ENCODE measurements at regions not wholly inside any gene's neighbourhood (a gene's known extent, or its start where the extent isn't known, plus 50 kb on each side); places are given as distances from the start of the nearest gene placed in this dataset.
"Not testable (repeated sequence)": the region's sequence is repeated elsewhere in the genome, so short reads cannot be mapped to it uniquely, and the experiment has no call there.

DNA sequence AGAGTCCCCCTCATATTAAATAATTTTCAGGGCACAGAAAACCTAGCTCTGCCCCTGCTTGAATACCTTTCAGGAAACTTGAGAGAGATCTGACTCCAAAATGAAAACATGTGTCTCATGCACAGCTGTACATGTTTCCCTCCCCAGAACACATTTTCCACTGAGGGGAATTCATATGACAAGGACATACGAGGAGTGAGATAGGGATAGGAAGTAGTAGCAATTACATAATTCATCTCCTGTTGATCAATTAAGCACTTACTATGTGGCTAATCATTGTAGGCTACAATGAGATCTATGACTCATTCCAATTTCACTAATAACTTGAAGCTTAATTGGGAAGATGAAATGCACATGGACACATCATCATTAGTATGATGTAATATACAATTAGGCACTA lies 302.1 kb downstream of the PCDH11X start:
- no CpG with 5 or more reads among the region's 1 CpG for WGBS (ENCODE audit: insufficient coverage)
- H3K4me3 Mint-ChIP-seq; H3K4me1 Mint-ChIP-seq; H3K27me3 ChIP-seq (ENCODE audit: control insufficient read depth in 2 of 2, insufficient read depth in 2 of 2, low read length in 2 of 2); H3K36me3 Mint-ChIP-seq; H3K27ac ChIP-seq (ENCODE audit: low read depth in 1 of 2, low read length in 2 of 2); H3K36me3 ChIP-seq (replicated peaks in 1 of 2; ENCODE audit: control insufficient read depth in 1 of 2, insufficient read depth in 2 of 2, low read length in 2 of 2); H2AFZ ChIP-seq (ENCODE audit: insufficient read depth, low read depth, low read length, poor library complexity, severe bottlenecking); DNase-seq; H3K9me3 Mint-ChIP-seq; H4K20me1 ChIP-seq (ENCODE audit: insufficient read depth, low read length); H3K4me1 ChIP-seq (ENCODE audit: control insufficient read depth in 1 of 2, insufficient read depth in 2 of 2, low read length in 2 of 2); H3K9me3 ChIP-seq (replicated peaks in 1 of 2; ENCODE audit: control insufficient read depth in 1 of 2, insufficient read depth in 1 of 2, low read length in 2 of 2); H3K27me3 Mint-ChIP-seq (ENCODE audit: low read depth in 3 of 3); intact Hi-C loops (cut with micrococcal nuclease); H3K9ac ChIP-seq (ENCODE audit: insufficient read depth, low read length, poor library complexity, severe bottlenecking); H3K4me3 ChIP-seq (replicated peaks in 1 of 3; ENCODE audit: low read depth in 2 of 3, low read length in 3 of 3); H3K4me2 ChIP-seq (replicated peaks; ENCODE audit: extremely low read depth, low read length, poor library complexity, severe bottlenecking); H3K79me2 ChIP-seq (ENCODE audit: insufficient read depth, low read length); H3K27ac Mint-ChIP-seq: not testable (repeated sequence)

GRCh38 chrX:92090756-92091155 lies 311.6 kb downstream of the PCDH11X start:
- H3K9me3 Mint-ChIP-seq; H3K36me3 ChIP-seq (replicated peaks in 1 of 2; ENCODE audit: control insufficient read depth in 1 of 2, insufficient read depth in 2 of 2, low read length in 2 of 2); H2AFZ ChIP-seq (ENCODE audit: insufficient read depth, low read depth, low read length, poor library complexity, severe bottlenecking); H3K9me3 ChIP-seq (replicated peaks in 1 of 2; ENCODE audit: control insufficient read depth in 1 of 2, insufficient read depth in 1 of 2, low read length in 2 of 2); H3K4me2 ChIP-seq (replicated peaks; ENCODE audit: extremely low read depth, low read length, poor library complexity, severe bottlenecking); DNase-seq; H3K4me3 ChIP-seq (replicated peaks in 1 of 3; ENCODE audit: low read depth in 2 of 3, low read length in 3 of 3); H3K4me3 Mint-ChIP-seq; H3K79me2 ChIP-seq (ENCODE audit: insufficient read depth, low read length); H3K27me3 ChIP-seq (ENCODE audit: control insufficient read depth in 2 of 2, insufficient read depth in 2 of 2, low read length in 2 of 2); H3K36me3 Mint-ChIP-seq; H3K4me1 Mint-ChIP-seq; intact Hi-C loops (cut with micrococcal nuclease); H3K9ac ChIP-seq (ENCODE audit: insufficient read depth, low read length, poor library complexity, severe bottlenecking); H4K20me1 ChIP-seq (ENCODE audit: insufficient read depth, low read length); H3K27me3 Mint-ChIP-seq (ENCODE audit: low read depth in 3 of 3); H3K27ac Mint-ChIP-seq; H3K4me1 ChIP-seq (ENCODE audit: control insufficient read depth in 1 of 2, insufficient read depth in 2 of 2, low read length in 2 of 2); H3K27ac ChIP-seq (ENCODE audit: low read depth in 1 of 2, low read length in 2 of 2): not testable (repeated sequence)
- WGBS (ENCODE audit: insufficient coverage) = no CpG with 5 or more reads among the region's 2 CpGs

DNA sequence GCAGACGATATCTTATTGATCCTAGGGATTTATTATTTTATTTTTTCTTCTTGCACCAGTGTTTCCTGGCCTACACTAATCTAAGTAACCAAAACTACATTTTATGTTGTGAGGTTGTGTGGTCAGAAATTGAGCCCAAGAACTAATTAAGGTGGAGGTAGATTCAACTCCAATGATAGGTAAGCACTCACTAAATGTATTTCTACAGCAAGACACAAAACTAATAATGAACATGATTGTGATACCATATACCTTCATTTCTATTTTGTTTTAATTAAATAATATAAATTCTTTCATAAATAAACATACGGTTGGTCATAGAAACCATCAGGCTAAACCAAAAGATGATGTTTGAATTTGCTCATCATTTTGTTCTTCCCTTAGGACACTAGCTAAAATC lies 319.0 kb downstream of the PCDH11X start:
- H3K4me2 ChIP-seq (replicated peaks; ENCODE audit: extremely low read depth, low read length, poor library complexity, severe bottlenecking); H3K36me3 ChIP-seq (replicated peaks in 1 of 2; ENCODE audit: control insufficient read depth in 1 of 2, insufficient read depth in 2 of 2, low read length in 2 of 2); H3K27ac ChIP-seq (ENCODE audit: low read depth in 1 of 2, low read length in 2 of 2); H3K79me2 ChIP-seq (ENCODE audit: insufficient read depth, low read length); H3K27ac Mint-ChIP-seq; H4K20me1 ChIP-seq (ENCODE audit: insufficient read depth, low read length); H3K36me3 Mint-ChIP-seq; H3K4me3 ChIP-seq (replicated peaks in 1 of 3; ENCODE audit: low read depth in 2 of 3, low read length in 3 of 3); H3K9ac ChIP-seq (ENCODE audit: insufficient read depth, low read length, poor library complexity, severe bottlenecking); H3K27me3 Mint-ChIP-seq (ENCODE audit: low read depth in 3 of 3); H3K4me1 Mint-ChIP-seq; intact Hi-C loops (cut with micrococcal nuclease); H3K9me3 Mint-ChIP-seq; DNase-seq; H3K9me3 ChIP-seq (replicated peaks in 1 of 2; ENCODE audit: control insufficient read depth in 1 of 2, insufficient read depth in 1 of 2, low read length in 2 of 2); H3K27me3 ChIP-seq (ENCODE audit: control insufficient read depth in 2 of 2, insufficient read depth in 2 of 2, low read length in 2 of 2); H3K4me3 Mint-ChIP-seq; H3K4me1 ChIP-seq (ENCODE audit: control insufficient read depth in 1 of 2, insufficient read depth in 2 of 2, low read length in 2 of 2); H2AFZ ChIP-seq (ENCODE audit: insufficient read depth, low read depth, low read length, poor library complexity, severe bottlenecking): not testable (repeated sequence)
- WGBS (ENCODE audit: insufficient coverage) = no CpG with 5 or more reads among the region's 2 CpGs

GRCh38 chrX:92100095-92100494 lies 320.9 kb downstream of the PCDH11X start:
- H3K4me1 Mint-ChIP-seq; H3K9ac ChIP-seq (ENCODE audit: insufficient read depth, low read length, poor library complexity, severe bottlenecking); H3K27ac Mint-ChIP-seq; H3K79me2 ChIP-seq (ENCODE audit: insufficient read depth, low read length); DNase-seq; H3K4me1 ChIP-seq (ENCODE audit: control insufficient read depth in 1 of 2, insufficient read depth in 2 of 2, low read length in 2 of 2); H3K36me3 Mint-ChIP-seq; H3K4me3 ChIP-seq (replicated peaks in 1 of 3; ENCODE audit: low read depth in 2 of 3, low read length in 3 of 3); H3K4me3 Mint-ChIP-seq; H3K36me3 ChIP-seq (replicated peaks in 1 of 2; ENCODE audit: control insufficient read depth in 1 of 2, insufficient read depth in 2 of 2, low read length in 2 of 2); H3K4me2 ChIP-seq (replicated peaks; ENCODE audit: extremely low read depth, low read length, poor library complexity, severe bottlenecking); H3K27ac ChIP-seq (ENCODE audit: low read depth in 1 of 2, low read length in 2 of 2); H3K9me3 ChIP-seq (replicated peaks in 1 of 2; ENCODE audit: control insufficient read depth in 1 of 2, insufficient read depth in 1 of 2, low read length in 2 of 2); H4K20me1 ChIP-seq (ENCODE audit: insufficient read depth, low read length); H2AFZ ChIP-seq (ENCODE audit: insufficient read depth, low read depth, low read length, poor library complexity, severe bottlenecking); intact Hi-C loops (cut with micrococcal nuclease); H3K27me3 ChIP-seq (ENCODE audit: control insufficient read depth in 2 of 2, insufficient read depth in 2 of 2, low read length in 2 of 2): not testable (repeated sequence)
- peaks cover 0 to 18% (median 2%) of the 10 kb centered on the region in 3 donors for H3K27me3 Mint-ChIP-seq (ENCODE audit: low read depth in 3 of 3)
- H3K9me3 Mint-ChIP-seq = peaks cover 2 to 15% (median 7%) of the 10 kb centered on the region in 7 donors
- no CpG with 5 or more reads among the region's 7 CpGs for WGBS (ENCODE audit: insufficient coverage)

All from CD14-positive monocyte (primary cell).